ENCODE measurements at regions not wholly inside any gene's neighbourhood (a gene's known extent, or its start where the extent isn't known, plus 50 kb on each side); places are given as distances from the start of the nearest gene placed in this dataset.

- Histone ChIP-seq H3K27me3 (no peaks in the 10 kb centered on the region), H3K36me3 (no peaks in the 10 kb centered on the region), H3K4me1 (peaks cover 13 to 26% of the 10 kb centered on the region in 2 donors), H3K9me3 (no peaks in the 10 kb centered on the region), H3K27ac (peak overlapping the region; percentile 23 to 34), H3K4me3 (no peak overlapping the region)
- ATAC-seq (peak; percentile 91), DNase-seq (peak in 1 of 4 donors; percentile 68)
- intact Hi-C loops (cut with DNase I): no loop called here
- TF ChIP-seq, protein P1, sequence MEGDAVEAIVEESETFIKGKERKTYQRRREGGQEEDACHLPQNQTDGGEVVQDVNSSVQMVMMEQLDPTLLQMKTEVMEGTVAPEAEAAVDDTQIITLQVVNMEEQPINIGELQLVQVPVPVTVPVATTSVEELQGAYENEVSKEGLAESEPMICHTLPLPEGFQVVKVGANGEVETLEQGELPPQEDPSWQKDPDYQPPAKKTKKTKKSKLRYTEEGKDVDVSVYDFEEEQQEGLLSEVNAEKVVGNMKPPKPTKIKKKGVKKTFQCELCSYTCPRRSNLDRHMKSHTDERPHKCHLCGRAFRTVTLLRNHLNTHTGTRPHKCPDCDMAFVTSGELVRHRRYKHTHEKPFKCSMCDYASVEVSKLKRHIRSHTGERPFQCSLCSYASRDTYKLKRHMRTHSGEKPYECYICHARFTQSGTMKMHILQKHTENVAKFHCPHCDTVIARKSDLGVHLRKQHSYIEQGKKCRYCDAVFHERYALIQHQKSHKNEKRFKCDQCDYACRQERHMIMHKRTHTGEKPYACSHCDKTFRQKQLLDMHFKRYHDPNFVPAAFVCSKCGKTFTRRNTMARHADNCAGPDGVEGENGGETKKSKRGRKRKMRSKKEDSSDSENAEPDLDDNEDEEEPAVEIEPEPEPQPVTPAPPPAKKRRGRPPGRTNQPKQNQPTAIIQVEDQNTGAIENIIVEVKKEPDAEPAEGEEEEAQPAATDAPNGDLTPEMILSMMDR (IDR thresholded peaks at IDR 0.05): no peak
Measured at GRCh38 chr7:17523813-17524739, 225.6 kb downstream of the AHR start.

DNA sequence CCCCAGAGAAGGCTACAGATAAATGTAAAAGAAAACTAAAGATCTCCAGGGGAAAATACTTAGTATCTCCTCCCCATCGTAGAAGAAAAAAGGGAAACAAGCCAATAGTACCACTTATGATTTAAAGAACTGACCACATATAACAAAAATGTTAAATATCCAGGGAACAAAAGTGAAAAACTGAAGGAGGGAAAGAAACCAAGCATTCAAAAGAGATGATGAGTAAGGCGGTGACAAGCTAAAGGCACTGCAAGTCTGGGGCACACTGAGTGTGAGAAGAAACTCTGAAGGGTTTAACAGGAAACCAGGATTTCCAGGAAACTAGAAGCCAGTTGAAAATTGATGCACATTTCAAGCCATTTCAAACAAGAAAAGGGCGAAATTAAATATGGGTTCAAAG, 226.3 kb downstream of the AHR start:
- ATAC-seq (peak; percentile 39), DNase-seq (no peak)
- intact Hi-C loops (cut with DNase I): no loop called here
- Histone ChIP-seq H3K9me3 (no peaks in the 10 kb centered on the region), H3K27me3 (no peaks in the 10 kb centered on the region), H3K36me3 (no peaks in the 10 kb centered on the region), H3K4me1 (peaks cover 13 to 26% of the 10 kb centered on the region in 2 donors), H3K4me3 (no peak overlapping the region), H3K27ac (peak overlapping the region; percentile 23 to 31)
- TF ChIP-seq, protein P1 (IDR thresholded peaks at IDR 0.05): no peak

- Histone ChIP-seq H3K27me3 (no peaks in the 10 kb centered on the region), H3K36me3 (no peaks in the 10 kb centered on the region), H3K9me3 (no peaks in the 10 kb centered on the region), H3K4me1 (peaks cover 5 to 16% of the 10 kb centered on the region in 2 donors), H3K27ac (no peak overlapping the region), H3K4me3 (no peak overlapping the region)
- TF ChIP-seq, protein P1 (IDR thresholded peaks at IDR 0.05): no peak
- ATAC-seq (no peak), DNase-seq (no peak)
- intact Hi-C loops (cut with DNase I): no loop called here
Measured at GRCh38 chr7:17526621-17527020, 228.2 kb downstream of the AHR start.

GRCh38 chr7:17528636-17529035, 230.2 kb downstream of the AHR start:
- no peaks in the 10 kb centered on the region for H3K36me3 ChIP-seq
- H3K9me3 ChIP-seq: no peaks in the 10 kb centered on the region
- peaks cover 5 to 26% of the 10 kb centered on the region in 2 donors for H3K4me1 ChIP-seq
- intact Hi-C loops (cut with DNase I): no loop called here
- H3K27me3 ChIP-seq: no peaks in the 10 kb centered on the region
- H3K4me3 ChIP-seq: no peak overlapping the region
- DNase-seq (no peak), ATAC-seq (no peak)
- H3K27ac ChIP-seq: no peak overlapping the region
- TF ChIP-seq, protein P1 (IDR thresholded peaks at IDR 0.05): no peak

GRCh38 chr7:17530244-17530643, 231.8 kb downstream of the AHR start:
- Histone ChIP-seq H3K27ac (peak overlapping the region in 1 of 2 donors; percentile 29), H3K9me3 (no peaks in the 10 kb centered on the region), H3K4me3 (no peak overlapping the region), H3K27me3 (no peaks in the 10 kb centered on the region), H3K4me1 (peaks cover 5 to 20% of the 10 kb centered on the region in 2 donors), H3K36me3 (no peaks in the 10 kb centered on the region)
- intact Hi-C loops (cut with DNase I): no loop called here
- no peak for DNase-seq
- ATAC-seq: peak; percentile 39
- TF ChIP-seq, protein P1 (IDR thresholded peaks at IDR 0.05): no peak

Measured in left lung (tissue), 4 donors.